HL-60/S4 treated with retinoic acid at 250 ng/mL for 4 days and 3 days (cell line): ENCODE measurements at regions not wholly inside any gene's neighbourhood (a gene's known extent, or its start where the extent isn't known, plus 50 kb on each side); places are given as distances from the start of the nearest gene placed in this dataset.

ENCODE experiments used
- in situ Hi-C: fragments of 300-500 bp; cut with MboI; formaldehyde crosslinking; loops from 2 replicates; pipeline ENCODE4 v1.7.0; 2022; ENCODE audit warnings: low sequenced_read_pairs

DNA sequence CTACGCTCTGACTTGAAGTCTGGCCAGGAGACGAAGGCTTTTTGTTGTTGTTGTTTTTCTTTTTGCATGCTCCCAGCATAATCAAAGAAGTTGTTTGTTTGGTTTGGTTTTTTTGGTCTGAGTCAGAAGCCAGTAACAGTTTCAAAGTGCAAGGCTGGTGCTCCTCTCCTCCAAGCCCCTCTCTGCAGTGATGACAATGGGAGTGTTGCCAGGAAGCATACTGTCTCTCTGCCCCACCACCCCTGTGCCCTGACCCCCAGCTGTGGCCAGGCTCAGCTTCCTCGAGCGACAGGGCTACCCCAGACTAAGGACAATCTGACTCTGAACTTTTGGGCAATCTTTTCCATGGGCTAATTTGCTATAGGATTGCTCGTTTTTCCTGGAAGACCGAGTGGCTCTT, 173.8 kb upstream of the PITX1 start:
- in situ Hi-C loops: no loop called here

DNA sequence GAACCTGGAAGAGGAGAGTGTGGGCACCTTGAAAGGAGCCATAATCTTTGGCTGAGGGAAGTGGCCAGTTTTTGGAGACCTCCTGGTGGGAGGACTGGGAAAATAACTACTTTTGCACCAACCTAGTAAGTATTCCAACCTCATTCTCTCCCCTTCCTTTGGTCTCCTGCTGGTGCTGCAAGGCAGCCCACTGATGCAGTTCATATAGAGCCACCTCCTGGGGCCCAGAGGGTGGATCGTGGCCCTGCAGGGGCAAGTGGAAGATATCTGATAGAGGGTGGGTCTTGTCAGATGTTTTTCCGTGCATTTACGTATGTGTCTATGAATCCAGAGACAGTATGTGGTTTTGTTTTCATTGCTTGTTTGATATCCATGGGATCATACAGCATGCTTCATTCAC, 172.8 kb upstream of the PITX1 start:
- in situ Hi-C loops: no loop called here

DNA sequence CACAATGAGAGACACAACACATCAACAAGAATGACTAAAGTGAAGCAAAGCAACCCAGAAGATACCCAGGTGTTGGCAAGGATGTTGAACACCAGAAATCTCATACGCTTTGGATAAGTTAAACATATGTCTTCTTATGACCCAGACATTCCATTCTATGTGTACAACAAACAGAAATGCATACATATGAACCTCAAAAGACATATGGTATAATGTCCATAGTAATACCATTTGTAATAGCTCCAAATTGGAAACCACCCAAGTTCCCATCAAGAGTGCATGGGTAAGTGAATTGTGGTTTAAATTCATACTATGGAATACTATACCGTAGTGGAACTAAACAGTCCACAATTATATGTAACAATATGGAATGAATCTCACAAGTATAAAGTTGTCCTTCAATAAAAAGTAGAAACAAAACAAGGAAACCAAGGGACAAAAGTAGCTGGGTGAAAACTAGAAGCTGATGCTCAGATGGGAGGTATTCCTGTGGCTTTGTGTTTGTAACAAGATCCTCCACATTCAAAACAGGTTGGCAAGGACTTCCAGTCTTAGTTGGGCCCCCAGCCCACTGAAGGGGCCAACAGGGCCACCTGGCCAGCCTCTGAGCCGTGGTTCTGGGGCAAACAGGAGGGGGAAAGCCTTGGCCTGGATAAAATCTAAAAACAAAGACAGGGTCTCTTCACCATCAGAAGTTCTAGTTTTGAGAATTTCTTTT, 171.8 kb upstream of the PITX1 start:
- in situ Hi-C loops: no loop called here

DNA sequence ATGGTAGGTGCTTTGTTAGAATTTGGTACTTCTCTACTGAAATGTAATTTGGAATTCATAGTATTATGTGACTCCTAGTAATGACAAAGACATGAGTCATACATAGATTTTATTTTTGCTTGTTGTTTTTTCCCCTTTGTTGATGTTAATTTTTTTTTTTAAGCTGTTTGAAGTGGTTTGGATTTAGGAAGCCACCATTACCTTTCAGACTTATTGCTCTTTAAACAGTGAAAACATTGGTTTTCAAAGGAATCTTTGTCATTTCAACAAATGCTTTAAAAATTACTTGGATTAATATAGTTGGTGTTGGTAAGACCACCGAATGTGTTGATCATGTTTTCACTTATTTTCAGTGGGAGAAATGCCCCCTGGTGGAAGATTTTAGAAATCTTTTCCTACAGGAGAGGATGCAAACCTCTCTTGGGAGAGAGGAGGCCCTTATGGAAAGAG, 170.1 kb upstream of the PITX1 start:
- in situ Hi-C loops: no loop called here

DNA sequence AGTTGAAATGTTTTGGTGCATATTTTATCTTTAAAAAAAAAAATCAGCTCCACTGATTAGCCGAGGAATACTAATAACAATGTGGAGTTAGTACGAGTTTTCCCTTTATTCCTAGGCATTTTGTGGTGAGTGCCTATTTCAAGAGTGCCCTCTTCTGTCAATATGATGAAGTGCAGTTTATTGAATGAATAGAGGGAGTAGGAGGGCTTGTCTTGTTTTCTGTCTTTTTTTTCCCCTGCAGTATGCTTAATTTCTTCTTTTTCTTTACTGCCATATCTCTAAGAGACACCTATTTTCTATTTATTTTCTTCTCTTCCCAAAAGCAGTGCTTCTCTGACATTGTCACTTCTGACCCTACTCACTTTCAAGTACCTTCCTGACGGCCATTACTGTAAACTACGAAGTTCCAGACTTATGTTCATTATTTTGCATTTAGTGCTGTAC, 169.6 kb upstream of the PITX1 start:
- in situ Hi-C loops: no loop called here

DNA sequence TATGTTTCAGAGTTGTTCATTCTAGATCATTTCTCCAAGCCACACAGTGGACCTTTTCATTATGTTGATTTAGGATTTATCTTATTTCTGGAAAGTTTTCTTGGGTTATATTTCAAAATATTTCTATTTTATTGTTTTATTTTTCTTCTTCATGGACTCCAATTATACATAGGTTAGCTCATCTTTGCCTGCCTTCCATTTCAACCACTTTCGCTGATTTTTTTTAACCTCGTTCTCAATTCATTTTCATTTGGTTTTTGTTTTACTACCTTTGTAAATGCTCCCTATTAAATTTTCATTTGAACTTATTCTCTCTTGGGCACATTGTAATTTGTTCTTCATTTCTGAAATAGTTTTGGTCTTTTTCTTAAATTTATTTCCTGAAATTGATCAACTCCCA, 169.0 kb upstream of the PITX1 start:
- in situ Hi-C loops: no loop called here

DNA sequence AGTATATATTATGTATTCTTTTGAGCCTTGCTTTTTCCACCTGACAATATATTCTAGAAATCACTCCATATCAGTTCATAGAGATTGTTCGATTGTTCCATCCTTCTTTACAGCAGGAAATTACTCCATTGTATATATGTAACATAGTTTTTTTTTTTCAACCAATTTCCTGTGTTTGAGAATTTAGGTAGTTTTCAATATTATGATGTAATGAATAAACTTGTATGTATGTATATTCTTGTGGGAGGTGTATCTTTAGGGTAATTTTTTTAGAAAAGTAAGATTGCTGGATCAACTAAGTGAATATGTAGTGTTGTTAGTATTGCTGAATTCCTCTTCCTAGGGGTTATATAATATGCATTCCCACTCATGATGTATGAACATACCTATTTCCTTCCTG, 165.9 kb upstream of the PITX1 start:
- in situ Hi-C loops: loop anchor here (25.0 kb wide), 1 partner anchor 188 kb away; no protein-coding TSS in a partner anchor

DNA sequence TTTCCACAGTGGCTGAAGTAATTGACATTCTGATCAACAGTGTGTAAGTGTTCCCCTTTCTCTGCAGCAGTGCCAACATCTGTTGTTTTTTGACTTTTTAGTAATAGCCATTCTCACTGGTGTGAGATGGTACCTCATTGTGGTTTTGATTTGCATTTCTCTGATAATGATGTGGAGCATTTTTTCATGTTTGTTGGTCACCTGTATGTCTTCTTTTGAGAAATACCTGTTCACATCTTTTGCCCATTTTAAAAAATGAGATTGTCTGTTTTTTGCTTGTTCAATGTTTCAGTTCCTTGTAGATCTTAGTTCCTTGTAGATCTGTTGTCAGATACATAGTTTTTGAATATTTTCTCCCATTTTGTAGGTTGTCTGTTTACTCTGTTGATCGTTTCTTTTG, 162.5 kb upstream of the PITX1 start:
- in situ Hi-C loops: loop anchor here (25.0 kb wide), 1 partner anchor 184 kb away; no protein-coding TSS in a partner anchor

DNA sequence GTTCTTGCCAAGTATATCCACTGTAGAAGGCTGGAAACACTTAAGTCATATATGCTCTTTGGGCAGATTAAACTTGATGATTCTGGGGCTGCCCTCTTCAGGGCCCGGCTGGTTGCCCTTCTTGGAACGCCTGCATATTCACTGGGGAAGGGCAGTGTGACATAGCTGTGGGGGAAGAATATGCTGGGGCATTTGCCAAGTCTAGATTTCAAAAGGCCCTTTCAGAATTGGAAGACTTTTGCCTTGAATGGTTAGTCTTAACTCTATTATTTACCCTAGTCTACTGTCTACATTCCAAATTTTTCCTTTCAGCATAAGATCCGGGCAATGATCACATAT, 161.2 kb upstream of the PITX1 start:
- in situ Hi-C loops: loop anchor here (25.0 kb wide), 1 partner anchor 183 kb away; no protein-coding TSS in a partner anchor

DNA sequence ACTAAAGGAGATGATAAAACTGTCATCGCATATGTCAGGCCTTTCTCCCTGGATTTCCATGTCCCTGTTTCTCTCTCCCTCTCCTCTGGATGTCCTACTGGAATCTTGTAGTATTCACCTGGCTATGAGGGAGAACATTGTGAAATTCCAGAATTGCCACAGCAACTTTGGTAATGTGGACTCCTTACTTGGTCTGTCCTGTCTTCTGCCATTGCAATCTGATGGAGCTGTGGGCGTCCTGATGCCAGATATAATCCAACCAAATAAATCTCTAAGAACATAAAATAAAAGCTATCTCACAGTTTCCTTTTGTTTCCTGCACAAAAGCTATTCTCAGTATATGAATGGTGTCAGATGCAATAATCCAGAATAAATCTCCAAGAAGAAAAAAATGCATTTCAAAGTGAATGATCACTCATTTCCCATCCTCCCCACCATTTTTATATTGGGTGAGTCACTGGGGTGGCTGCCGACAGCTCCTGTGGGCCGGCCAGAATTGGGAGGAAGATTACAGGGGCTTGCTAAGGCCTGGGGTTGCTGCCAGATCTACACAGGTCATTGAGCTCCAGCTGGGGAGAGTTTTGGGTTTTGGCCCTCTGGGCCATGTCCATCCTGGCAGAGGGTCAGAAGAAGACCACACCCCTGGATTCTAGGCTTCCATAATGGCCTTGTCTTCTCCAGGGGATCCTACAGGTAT, 160.7 kb upstream of the PITX1 start:
- in situ Hi-C loops: loop anchor here (25.0 kb wide), 1 partner anchor 182 kb away; no protein-coding TSS in a partner anchor

DNA sequence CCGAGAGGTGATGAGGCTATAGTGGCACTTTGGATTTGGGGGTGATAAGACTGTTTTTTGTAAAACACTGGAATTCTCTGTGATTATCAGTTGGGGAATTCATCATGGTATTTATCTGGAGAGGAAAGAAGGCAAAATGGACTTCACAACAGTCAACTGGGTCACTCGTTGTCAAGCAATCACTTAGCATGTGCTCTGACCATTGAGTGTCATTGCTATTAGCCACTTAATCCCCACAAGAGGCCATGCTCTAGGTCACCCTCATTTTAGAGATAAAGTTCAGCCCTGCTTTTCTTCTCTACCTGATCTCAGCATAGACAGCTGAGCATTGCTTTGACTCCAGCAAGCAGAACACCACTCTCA, 160.1 kb upstream of the PITX1 start:
- in situ Hi-C loops: loop anchor here (25.0 kb wide), 1 partner anchor 182 kb away; no protein-coding TSS in a partner anchor

DNA sequence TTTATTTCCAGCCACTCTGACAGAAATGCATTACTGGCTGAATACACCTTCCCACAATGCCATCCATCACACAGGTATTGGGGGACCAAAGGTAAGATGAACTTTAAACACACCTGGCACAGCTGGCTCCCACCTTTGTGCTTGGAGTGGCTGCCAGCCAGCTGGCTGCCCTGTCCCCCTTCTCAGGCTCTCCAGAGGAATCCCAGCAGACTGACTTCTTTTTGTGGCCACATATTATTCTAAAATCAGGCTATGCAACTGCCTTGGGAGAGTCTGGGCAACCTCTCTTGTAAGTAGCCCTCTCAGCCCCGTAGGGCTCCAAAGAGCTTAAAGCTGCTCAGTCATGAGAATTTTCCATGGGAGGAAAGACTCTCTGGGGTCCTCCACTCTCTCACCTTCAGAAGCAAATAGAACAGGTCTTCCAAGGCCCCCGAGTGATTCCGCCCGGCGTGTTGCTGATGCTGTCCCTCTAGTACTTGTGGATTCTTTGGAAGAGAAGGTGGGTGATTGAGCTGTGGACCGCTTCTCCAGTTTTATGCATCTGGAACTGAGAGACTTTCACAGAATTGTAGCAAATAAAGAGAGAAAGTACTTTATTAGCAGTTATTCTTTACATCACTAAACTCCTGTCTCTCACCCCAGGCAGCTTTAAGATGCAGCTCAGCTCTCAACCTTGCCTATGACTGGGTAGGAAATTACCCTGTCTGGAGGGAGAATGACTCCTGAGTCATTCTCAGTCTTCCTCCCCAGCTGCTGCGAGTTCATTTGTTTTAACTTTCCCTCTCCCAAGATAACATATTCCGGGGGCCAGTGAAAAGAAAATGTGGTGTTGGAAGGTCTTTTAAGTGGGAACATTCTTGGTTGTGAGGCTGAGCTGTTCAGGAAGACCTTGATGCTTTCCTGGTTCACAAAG, 159.4 kb upstream of the PITX1 start:
- in situ Hi-C loops: loop anchor here (25.0 kb wide), 1 partner anchor 181 kb away; no protein-coding TSS in a partner anchor

DNA sequence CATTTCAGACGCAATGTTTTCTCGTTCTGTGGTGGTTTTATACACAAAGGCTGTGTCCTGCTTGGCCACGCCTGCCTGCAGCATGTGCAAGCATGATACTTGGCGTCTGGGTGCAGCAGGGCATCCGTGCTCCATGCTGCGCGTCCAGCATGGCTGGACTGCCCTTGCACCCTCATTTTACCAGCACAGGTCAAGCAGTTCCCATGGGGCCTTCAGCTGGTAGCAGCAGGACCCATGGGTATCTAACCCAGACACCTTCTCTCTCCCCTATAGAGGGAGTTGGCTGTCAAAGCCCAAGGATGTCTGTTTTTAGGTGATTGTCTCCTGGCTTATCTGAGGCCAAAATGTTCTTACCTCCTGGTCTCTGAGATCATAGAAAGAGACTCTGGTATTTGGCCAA, 158.3 kb upstream of the PITX1 start:
- in situ Hi-C loops: loop anchor here (25.0 kb wide), 1 partner anchor 180 kb away; no protein-coding TSS in a partner anchor

DNA sequence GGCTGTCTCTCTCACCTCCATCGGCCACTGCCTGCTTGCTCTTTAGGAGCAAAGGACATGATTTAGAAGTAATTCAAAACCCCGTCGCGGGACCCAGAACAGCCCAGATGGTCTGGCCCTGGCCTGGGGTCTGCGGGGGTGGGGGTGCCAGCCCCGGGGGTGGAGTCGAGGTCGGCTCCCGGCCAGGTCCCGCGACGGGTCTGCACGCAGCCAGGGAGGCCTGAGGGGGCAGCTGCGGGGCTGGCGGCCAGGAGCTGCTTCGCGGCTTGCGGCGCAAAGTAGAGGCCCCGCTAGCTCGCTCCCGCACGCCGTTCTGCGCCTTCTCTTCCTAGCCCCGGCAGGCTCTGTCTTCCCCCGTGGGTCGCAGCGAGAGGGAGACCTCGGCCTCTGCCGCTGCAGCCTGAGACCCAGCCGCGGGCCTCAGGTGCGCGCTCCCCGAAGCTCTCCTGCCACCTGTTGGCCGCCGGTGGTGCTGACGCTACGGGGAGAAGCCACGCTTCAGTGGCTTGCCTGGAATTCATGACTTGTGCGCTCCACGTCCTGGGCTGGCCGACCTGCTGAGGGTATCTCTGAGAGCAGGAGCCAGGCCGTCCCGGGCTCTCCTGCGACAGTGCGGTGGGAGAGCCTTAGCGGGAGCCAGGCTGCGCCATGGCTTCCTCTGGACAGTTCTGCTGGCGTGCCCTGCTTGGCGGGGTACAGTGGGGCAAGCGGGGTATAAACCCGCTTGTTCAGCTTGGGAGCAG, 157.2 kb upstream of the PITX1 start:
- in situ Hi-C loops: loop anchor here (25.0 kb wide), 1 partner anchor 179 kb away; no protein-coding TSS in a partner anchor

DNA sequence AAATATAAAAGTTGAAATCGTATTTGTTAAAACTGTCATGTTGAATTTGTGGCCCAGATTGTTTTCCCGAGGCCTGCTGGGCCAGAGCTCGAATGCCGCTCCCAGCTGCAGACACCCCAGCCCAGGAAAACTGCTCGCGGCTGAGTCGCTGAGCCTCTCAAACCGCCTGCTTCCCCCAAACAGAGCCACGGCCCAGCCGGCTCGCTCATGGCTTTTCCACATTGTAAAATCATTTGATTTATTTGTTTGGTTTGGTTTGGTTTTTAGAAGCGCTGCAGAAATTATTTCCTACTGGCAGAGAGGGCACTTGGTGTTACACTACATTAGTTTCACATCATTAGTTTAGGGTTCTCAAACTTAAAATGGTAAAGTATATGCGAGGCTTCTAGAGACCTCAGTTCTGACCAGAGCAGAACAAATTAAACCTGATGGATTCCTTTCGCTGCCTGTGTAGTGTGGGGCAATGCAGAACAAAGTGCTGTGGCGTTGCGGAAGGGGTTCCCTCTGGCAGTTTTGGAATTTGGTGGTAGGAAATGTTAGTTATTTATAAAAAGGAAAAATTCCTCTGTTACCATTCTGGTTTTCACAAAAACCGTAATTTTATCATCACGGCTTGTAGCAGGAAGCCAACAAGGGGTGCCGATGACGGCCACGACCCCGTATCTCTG, 156.5 kb upstream of the PITX1 start:
- in situ Hi-C loops: loop anchor here (25.0 kb wide), 1 partner anchor 178 kb away; no protein-coding TSS in a partner anchor

DNA sequence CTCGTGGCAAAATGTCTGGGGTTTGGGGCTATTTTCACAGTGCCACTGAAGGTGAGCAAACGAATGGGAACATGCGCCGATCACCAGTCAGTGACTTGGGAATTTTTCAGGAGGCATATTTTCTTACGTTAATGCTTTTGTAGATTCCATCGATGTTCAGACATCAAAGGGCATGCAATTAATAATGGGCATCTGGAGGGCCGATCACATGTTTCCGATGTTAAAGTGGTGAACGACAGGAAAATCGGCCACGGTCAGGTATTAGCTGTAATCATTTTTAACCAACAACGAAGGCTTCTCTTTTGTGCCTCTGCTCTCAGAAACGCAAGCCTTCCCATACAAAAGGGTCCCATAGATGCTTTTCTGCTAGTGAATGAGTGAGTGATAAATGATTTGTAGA, 155.0 kb upstream of the PITX1 start:
- in situ Hi-C loops: loop anchor here (25.0 kb wide), 1 partner anchor 177 kb away; no protein-coding TSS in a partner anchor

DNA sequence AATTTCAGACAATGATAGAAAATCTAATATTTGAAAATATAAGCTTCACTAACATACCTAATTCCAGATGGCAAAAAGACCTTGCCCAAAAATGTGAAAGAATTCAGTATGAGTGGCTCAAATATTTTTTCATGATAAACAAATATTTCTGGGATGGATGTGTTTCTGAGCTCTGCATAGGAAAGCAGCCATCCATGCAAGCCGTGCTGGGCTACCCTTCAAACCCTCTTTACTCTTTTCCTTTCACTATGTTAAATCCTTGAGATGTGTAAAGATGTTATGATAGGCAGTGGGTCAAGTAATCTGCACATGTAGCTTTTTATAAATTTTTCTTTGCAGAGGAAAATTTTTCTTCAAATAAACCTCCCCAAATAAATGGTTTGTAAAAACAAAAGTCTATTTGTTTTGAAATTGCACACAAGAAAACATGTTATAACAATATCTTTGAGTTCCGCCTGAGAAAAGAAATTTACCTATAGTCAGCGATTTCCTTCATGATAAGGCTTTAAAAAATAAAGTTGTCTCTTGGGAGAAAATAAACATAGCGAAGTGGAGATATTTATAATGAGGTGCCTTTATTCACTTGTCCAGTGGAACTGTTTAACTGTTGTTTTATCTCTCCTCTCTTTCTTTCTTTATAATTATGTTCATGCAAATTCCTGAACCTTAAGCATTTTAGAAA, 154.3 kb upstream of the PITX1 start:
- in situ Hi-C loops: loop anchor here (25.0 kb wide), 1 partner anchor 176 kb away; no protein-coding TSS in a partner anchor

DNA sequence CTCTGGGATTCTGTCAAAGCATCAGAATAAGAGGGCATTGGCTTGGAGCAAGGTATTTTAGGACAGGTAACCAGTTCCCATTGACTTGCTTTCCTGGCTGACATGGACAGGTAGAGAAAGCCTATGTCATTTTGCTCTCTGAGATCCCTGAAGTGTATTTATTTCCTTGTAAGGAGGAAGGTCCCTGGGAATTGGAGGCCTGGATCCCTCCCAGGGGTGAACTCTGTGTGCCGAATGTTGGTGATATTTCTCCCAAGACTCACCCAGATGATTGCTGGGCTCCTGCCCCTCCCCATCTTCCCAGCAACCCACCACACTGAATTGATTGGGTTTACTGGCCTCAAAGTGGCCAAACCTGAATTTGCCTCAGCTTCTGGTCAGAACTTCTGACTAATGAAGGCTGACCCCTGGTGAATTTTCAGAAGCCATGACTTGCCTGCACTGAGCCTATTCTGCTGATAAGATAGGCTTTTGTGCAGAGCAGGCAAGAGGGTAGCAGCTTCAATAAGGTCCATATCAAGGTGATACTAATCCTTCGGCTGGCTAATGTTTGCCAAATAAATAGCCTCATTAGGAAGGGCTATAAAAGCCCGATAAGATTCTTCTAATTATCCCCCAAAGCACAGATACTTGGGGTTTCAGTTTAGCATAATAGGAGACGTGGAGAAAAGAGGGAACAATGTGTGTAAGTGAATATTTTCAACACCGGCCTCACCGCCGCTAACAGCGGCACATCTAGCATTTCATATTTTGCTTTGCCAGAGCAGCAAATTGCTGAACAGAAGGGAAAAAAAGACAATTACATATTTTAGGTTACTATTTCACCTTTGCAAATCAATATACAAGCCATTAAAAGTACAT, 152.9 kb upstream of the PITX1 start:
- in situ Hi-C loops: loop anchor here (25.0 kb wide), 1 partner anchor 175 kb away; no protein-coding TSS in a partner anchor
